GM12878 (cell line): ENCODE measurements at regions not wholly inside any gene's neighbourhood (a gene's known extent, or its start where the extent isn't known, plus 50 kb on each side); places are given as distances from the start of the nearest gene placed in this dataset.

Experiments
- ATAC-seq: fragments of 200-7000 bp; cut with Tn5 transposase; 3 replicates; pipeline ENCODE4 v1.9.1; 2020; ENCODE audit warnings: mild to moderate bottlenecking, moderate library complexity
- BruUV-seq: library from RNA; stranded (reverse); fragments of 400-500 nt; replicated peaks from 2 replicates; lab custom pipeline; 2021; lab: Mats Ljungman, UMichigan
- CTCF ChIA-PET: fragments of 300-600 bp; sonication (Branson Sonifier 250); formaldehyde crosslinking; extraction: SDS; loops from one replicate; lab custom pipeline; 2021; ENCODE audit warnings: inconsistent platforms; lab: Yijun Ruan, JAX
- POLR2A ChIA-PET: fragments of 350-600 bp; formaldehyde crosslinking; extraction: SDS; loops from one replicate; lab custom pipeline; 2021; ENCODE audit warnings: inconsistent platforms; lab: Charles Lee
- RAD21 ChIA-PET: fragments of 300-600 bp; sonication (Branson Sonifier 250); formaldehyde crosslinking; loops from one replicate; lab custom pipeline; 2023; ENCODE audit warnings: antibody characterized with exemption; ENCODE audit not compliant: unreplicated experiment; lab: Charles Lee
- SMC1A ChIA-PET: fragments of 300-600 bp; sonication (Branson Sonifier 250); formaldehyde crosslinking; loops from one replicate; lab custom pipeline; 2023; ENCODE audit not compliant: unreplicated experiment, uncharacterized antibody; lab: Charles Lee
- DNase-seq: peaks from one replicate; pipeline ENCODE4 v3.0.0-alpha.2; 2011; ENCODE audit warnings: low read depth, low spot score
- FAIRE-seq: peaks from 3 replicates; lab custom pipeline; 2011; peaks lifted over from hg19 to GRCh38; lab: Jason Lieb, UNC
- H2AFZ ChIP-seq: 2 replicates; pipeline ENCODE4 v1.6.0; 2011; ENCODE audit warnings: low read depth, low read length, control low read depth; ENCODE audit not compliant: control insufficient read depth
- H3K27ac ChIP-seq: 2 replicates; pipeline ENCODE4 v1.5.1; 2011; ENCODE audit warnings: control low read depth; ENCODE audit not compliant: control insufficient read depth, insufficient read depth
- H3K27me3 ChIP-seq, 2 experiments: replicated peaks in 1 of 2; 2 replicates each; pipeline versions ENCODE4 v1.6.0 to v1.6.1; 2011; ENCODE audit warnings: low read length in 1 of 2; ENCODE audit not compliant: control insufficient read depth in 2 of 2, insufficient read depth in 2 of 2
- H3K36me3 ChIP-seq, 2 experiments: 2 replicates each; pipeline ENCODE4 v1.5.1; 2011; ENCODE audit warnings: low read length in 1 of 2; ENCODE audit not compliant: control insufficient read depth in 2 of 2, insufficient read depth in 2 of 2
- H3K4me1 ChIP-seq: 2 replicates; pipeline ENCODE4 v1.6.1; 2011; ENCODE audit warnings: mild to moderate bottlenecking, low read length, moderate library complexity, mixed read lengths; ENCODE audit not compliant: control insufficient read depth, insufficient read depth
- H3K4me2 ChIP-seq: 2 replicates; pipeline ENCODE4 v1.6.0; 2011; ENCODE audit warnings: control low read depth; ENCODE audit not compliant: control insufficient read depth, insufficient read depth
- H3K4me3 ChIP-seq: fragments of 200-600 bp; sonication (generic); 2 replicates; pipeline ENCODE4 v1.5.1; 2016
- H3K79me2 ChIP-seq: 2 replicates; pipeline ENCODE4 v1.6.0; 2011; ENCODE audit warnings: low read length; ENCODE audit not compliant: control insufficient read depth, insufficient read depth
- H3K9ac ChIP-seq: 2 replicates; pipeline ENCODE4 v1.8.0; 2011; ENCODE audit warnings: low read length, control low read depth, mixed read lengths; ENCODE audit not compliant: control insufficient read depth, insufficient read depth
- H3K9me3 ChIP-seq: replicated peaks from 3 replicates; pipeline ENCODE4 v1.5.1; 2011; ENCODE audit warnings: mild to moderate bottlenecking, low read length; ENCODE audit not compliant: control insufficient read depth, insufficient read depth
- H4K20me1 ChIP-seq: 2 replicates; pipeline ENCODE4 v1.6.0; 2011; ENCODE audit not compliant: control insufficient read depth, insufficient read depth
- ASH2L ChIP-seq: fragments of 300-600, 200-600 bp; sonication (generic); IDR thresholded peaks from 2 replicates; pipeline ENCODE4 v1.6.1; 2017; ENCODE audit warnings: low read depth, mild to moderate bottlenecking, borderline replicate concordance
- BMI1 ChIP-seq: fragments of 450-650 bp; IDR thresholded peaks from 2 replicates; pipeline ENCODE4 v1.6.1; 2016; ENCODE audit warnings: mild to moderate bottlenecking, moderate library complexity, borderline replicate concordance
- HSF1 ChIP-seq: fragments of 150-350 bp; IDR thresholded peaks from 2 replicates; pipeline ENCODE4 v1.6.1; 2014; ENCODE audit warnings: mild to moderate bottlenecking, low read depth, low read length
- KDM1A ChIP-seq: fragments of 200-600 bp; sonication (generic); IDR thresholded peaks from 2 replicates; pipeline ENCODE4 v1.6.1; 2016; ENCODE audit warnings: borderline replicate concordance
- PBX3 ChIP-seq: IDR thresholded peaks from 2 replicates; pipeline ENCODE4 v1.6.1; 2011; ENCODE audit warnings: mild to moderate bottlenecking, low read depth, low read length, moderate library complexity; ENCODE audit not compliant: insufficient replicate concordance
- PKNOX1 ChIP-seq: fragments of 450-650 bp; IDR thresholded peaks from 2 replicates; pipeline ENCODE4 v1.6.1; 2016; ENCODE audit warnings: mild to moderate bottlenecking
- WGBS: methylation state at CpG from one replicate; pipeline ENCODE4 v1.1.6; 2016; ENCODE audit warnings: low lambda C conversion rate; ENCODE audit not compliant: insufficient replicate concordance, insufficient coverage; ENCODE audit errors: missing lambda C conversion rate; 5-methylcytosine and 5-hydroxymethylcytosine counted together
- in situ Hi-C: fragments of 300-500 bp; cut with MboI; formaldehyde crosslinking; loops from 9 replicates; pipeline ENCODE4 v1.14.3; 2018; ENCODE audit warnings: mixed read lengths
- intact Hi-C: fragments of 100-400 bp; cut with micrococcal nuclease; formaldehyde crosslinking; loops from one replicate; pipeline ENCODE4 v1.14.2; 2022; ENCODE audit not compliant: unreplicated experiment

GRCh38 chr2:163490281-163490680 is 245.5 kb downstream of the FIGN start:
- no TSS peak for BruUV-seq
- Histone ChIP-seq H3K9me3 (no peaks in the 10 kb centered on the region), H3K27ac (no peak overlapping the region), H3K79me2 (no peaks in the 10 kb centered on the region), H3K9ac (no peak overlapping the region)
- 17% methylated on average over 3 of the region's 3 CpGs for WGBS
- TF ChIP-seq PKNOX1 (no peak), ASH2L (no peak), PBX3 (no peak), HSF1 (no peak), KDM1A (no peak), BMI1 (no peak)
- TF ChIP-seq, all 136 proteins: peak for 0
- no peaks in the 10 kb centered on the region for H3K4me1 ChIP-seq
- no peak overlapping the region for H2AFZ ChIP-seq
- H3K4me2 ChIP-seq: no peak overlapping the region
- CTCF ChIA-PET: no interaction called here
- no peak for ATAC-seq
- RAD21 ChIA-PET: no interaction called here
- no peaks in the 10 kb centered on the region for H4K20me1 ChIP-seq
- no peaks in the 10 kb centered on the region for H3K27me3 ChIP-seq
- in situ Hi-C loops: no loop called here
- H3K36me3 ChIP-seq: no peaks in the 10 kb centered on the region
- no peak overlapping the region for H3K4me3 ChIP-seq
- POLR2A ChIA-PET: no interaction called here
- SMC1A ChIA-PET: no interaction called here
- DNase-seq: no peak
- FAIRE-seq: no peak
- intact Hi-C loops: no loop called here
